Middle frontal gyrus (tissue), 1 donor: ENCODE measurements at regions not wholly inside any gene's neighbourhood (a gene's known extent, or its start where the extent isn't known, plus 50 kb on each side); places are given as distances from the start of the nearest gene placed in this dataset.
A peak's percentile ranks its signal among the peaks of the same experiment; 100 is the strongest.
"Not testable (repeated sequence)": the region's sequence is repeated elsewhere in the genome, so short reads cannot be mapped to it uniquely, and the experiment has no call there.

Experiments
- DNase-seq: peaks from one replicate; pipeline ENCODE4 v3.0.0-alpha.2; 2015; ENCODE audit warnings: low spot score; ENCODE audit errors: extremely low spot score

- DNase-seq: not testable (repeated sequence)
Measured at GRCh38 chr7:125274742-125275141, 345.1 kb upstream of the POT1 start.

- not testable (repeated sequence) for DNase-seq
Measured at GRCh38 chr7:125264174-125264856, 334.7 kb upstream of the POT1 start.

GRCh38 chr7:125258876-125259417, 329.3 kb upstream of the POT1 start:
- DNase-seq: not testable (repeated sequence)

GRCh38 chr7:125257617-125258016, 328.0 kb upstream of the POT1 start:
- no peak for DNase-seq

GRCh38 chr7:125256446-125256845, 326.8 kb upstream of the POT1 start:
- no peak for DNase-seq

GRCh38 chr7:125255810-125256209, 326.2 kb upstream of the POT1 start:
- DNase-seq: no peak

- no peak for DNase-seq
Measured at GRCh38 chr7:125254566-125254965, 324.9 kb upstream of the POT1 start.

- DNase-seq: no peak
Measured at GRCh38 chr7:125253452-125254190, 324.0 kb upstream of the POT1 start.

GRCh38 chr7:125247514-125248098, 318.0 kb upstream of the POT1 start:
- no peak for DNase-seq

GRCh38 chr7:125246706-125247105, 317.1 kb upstream of the POT1 start:
- DNase-seq: no peak

- no peak for DNase-seq
Measured at GRCh38 chr7:125241548-125241947, 311.9 kb upstream of the POT1 start.

- no peak for DNase-seq
Measured at GRCh38 chr7:125222596-125222995, 293.0 kb upstream of the POT1 start.

- DNase-seq: no peak
Measured at GRCh38 chr7:125218076-125218475, 288.5 kb upstream of the POT1 start.

- no peak for DNase-seq
Measured at GRCh38 chr7:125201002-125201401, 271.4 kb upstream of the POT1 start.

GRCh38 chr7:125197731-125198393, 268.2 kb upstream of the POT1 start:
- no peak for DNase-seq

- DNase-seq: peak; percentile 71
Measured at GRCh38 chr7:125195156-125195555, 265.5 kb upstream of the POT1 start.

- no peak for DNase-seq
Measured at GRCh38 chr7:125193263-125193662, 263.6 kb upstream of the POT1 start.

- DNase-seq: no peak
Measured at GRCh38 chr7:125184801-125185200, 255.2 kb upstream of the POT1 start.

- not testable (repeated sequence) for DNase-seq
Measured at GRCh38 chr7:125181569-125182267, 252.1 kb upstream of the POT1 start.

- no peak for DNase-seq
Measured at GRCh38 chr7:125173571-125173970, 243.9 kb upstream of the POT1 start.

GRCh38 chr7:125169088-125169487, 239.5 kb upstream of the POT1 start:
- no peak for DNase-seq
